Hepatocyte (in vitro differentiated cells): ENCODE measurements at regions not wholly inside any gene's neighbourhood (a gene's known extent, or its start where the extent isn't known, plus 50 kb on each side); places are given as distances from the start of the nearest gene placed in this dataset.

Experiments
- EZH2 ChIP-seq: fragments of 200-600 bp; sonication (generic); IDR thresholded peaks from 2 replicates; pipeline ENCODE4 v1.6.1; 2016; ENCODE audit warnings: antibody characterized with exemption, mild to moderate bottlenecking, borderline replicate concordance
- TF ChIP-seq, protein P1 (sequence below): fragments of 200-600 bp; sonication (generic); IDR thresholded peaks from 2 replicates; pipeline ENCODE4 v1.5.1; 2016; ENCODE audit warnings: antibody characterized with exemption, mild to moderate bottlenecking; ENCODE audit not compliant: poor library complexity

DNA sequence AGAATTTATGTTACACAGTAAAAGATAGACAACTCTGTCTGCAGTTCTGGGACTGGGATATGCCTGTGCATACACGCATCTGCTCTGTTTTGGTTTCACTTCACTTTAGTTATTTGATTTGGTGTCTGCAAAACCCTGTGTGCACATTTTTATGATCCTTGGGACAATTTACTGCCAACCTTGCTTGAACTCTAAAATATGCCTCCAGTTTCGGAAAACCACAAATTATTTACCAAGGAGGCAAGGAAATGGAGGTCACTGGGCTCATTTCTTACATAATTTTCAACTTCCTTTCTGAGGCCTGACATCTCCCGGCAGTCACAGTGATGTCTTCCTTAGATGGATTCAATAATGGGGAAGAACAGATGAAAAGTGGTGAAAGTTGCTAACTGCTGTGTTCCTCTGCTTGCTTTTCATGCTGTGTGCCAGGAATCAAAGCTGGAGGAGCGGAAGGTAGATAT is 61.2 kb upstream of the TAF11L2 start:
- TF ChIP-seq, protein P1, sequence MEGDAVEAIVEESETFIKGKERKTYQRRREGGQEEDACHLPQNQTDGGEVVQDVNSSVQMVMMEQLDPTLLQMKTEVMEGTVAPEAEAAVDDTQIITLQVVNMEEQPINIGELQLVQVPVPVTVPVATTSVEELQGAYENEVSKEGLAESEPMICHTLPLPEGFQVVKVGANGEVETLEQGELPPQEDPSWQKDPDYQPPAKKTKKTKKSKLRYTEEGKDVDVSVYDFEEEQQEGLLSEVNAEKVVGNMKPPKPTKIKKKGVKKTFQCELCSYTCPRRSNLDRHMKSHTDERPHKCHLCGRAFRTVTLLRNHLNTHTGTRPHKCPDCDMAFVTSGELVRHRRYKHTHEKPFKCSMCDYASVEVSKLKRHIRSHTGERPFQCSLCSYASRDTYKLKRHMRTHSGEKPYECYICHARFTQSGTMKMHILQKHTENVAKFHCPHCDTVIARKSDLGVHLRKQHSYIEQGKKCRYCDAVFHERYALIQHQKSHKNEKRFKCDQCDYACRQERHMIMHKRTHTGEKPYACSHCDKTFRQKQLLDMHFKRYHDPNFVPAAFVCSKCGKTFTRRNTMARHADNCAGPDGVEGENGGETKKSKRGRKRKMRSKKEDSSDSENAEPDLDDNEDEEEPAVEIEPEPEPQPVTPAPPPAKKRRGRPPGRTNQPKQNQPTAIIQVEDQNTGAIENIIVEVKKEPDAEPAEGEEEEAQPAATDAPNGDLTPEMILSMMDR, result no peak
- TF ChIP-seq EZH2, result no peak
